ENCODE measurements at regions not wholly inside any gene's neighbourhood (a gene's known extent, or its start where the extent isn't known, plus 50 kb on each side); places are given as distances from the start of the nearest gene placed in this dataset.

DNA sequence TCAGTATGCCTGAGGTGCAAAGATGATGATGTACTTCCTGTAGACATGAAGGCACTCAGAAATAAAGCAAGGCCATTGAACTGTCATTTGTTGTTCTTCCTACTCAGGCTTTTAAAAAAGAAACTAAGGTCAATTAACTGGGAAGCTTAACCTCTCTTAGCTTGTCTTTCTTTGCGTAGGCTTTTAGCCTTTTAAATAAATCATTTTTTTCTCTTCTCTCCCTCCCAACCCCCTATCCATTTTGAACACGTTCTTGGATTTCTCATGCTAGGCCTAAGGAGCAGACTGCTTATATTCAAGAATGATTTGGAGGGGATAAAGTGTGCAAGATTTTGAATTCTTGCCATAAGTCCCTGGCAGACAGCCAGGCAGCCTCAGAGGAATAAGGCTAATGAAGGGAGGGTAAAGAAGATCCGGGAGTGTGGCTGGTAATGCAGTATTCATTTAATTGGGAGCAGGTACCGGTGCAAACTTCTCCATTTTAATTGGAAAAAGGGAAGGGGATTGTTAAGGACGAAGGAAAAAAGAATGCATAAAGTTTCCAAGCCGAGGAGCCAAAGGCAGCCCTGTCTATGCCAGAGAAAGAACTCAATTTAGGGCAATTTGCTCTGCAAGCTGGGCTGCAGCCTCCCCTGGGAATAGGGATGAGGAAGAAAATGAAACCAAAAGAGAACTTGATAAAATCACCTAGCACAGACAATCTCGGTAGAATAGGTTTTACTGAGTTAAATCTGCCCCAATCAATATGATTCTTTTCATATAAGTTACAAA is 343.8 kb upstream of the MMS22L start:
- Histone ChIP-seq H3K27ac (ENCODE audit: low read depth, low read length) (no peak overlapping the region), H3K4me2 (ENCODE audit: low read length) (peak overlapping the region; percentile 80), H3K4me1 (ENCODE audit: insufficient read depth, low read length) (peaks cover 8% of the 10 kb centered on the region), H3K9ac (ENCODE audit: low read length) (no peak overlapping the region), H3K4me3 (ENCODE audit: insufficient read depth, low read depth, low read length) (peak overlapping the region; percentile 34), H4K20me1 (ENCODE audit: insufficient read depth, low read length) (no peaks in the 10 kb centered on the region), H2AFZ (ENCODE audit: low read depth, low read length) (peak overlapping the region; percentile 45), H3K79me2 (ENCODE audit: insufficient read depth, low read length) (no peaks in the 10 kb centered on the region), H3K36me3 (ENCODE audit: insufficient read depth, low read length) (no peaks in the 10 kb centered on the region), H3K9me3 (ENCODE audit: insufficient read depth, low read depth, low read length) (no peaks in the 10 kb centered on the region), H3K27me3 (ENCODE audit: insufficient read depth, low read length) (no peaks in the 10 kb centered on the region)
- Mint-ChIP-seq H3K27ac (ENCODE audit: unreplicated experiment) (no peak overlapping the region), H3K27me3 (ENCODE audit: low read depth, unreplicated experiment) (no peaks in the 10 kb centered on the region), H3K4me3 (ENCODE audit: unreplicated experiment) (no peak overlapping the region), H3K4me1 (ENCODE audit: low read depth, unreplicated experiment) (peaks cover 9% of the 10 kb centered on the region), H3K36me3 (ENCODE audit: low read depth, unreplicated experiment) (no peaks in the 10 kb centered on the region), H3K9me3 (ENCODE audit: unreplicated experiment) (no peaks in the 10 kb centered on the region)
- FAIRE-seq, result no peak
- TF ChIP-seq, protein P1, sequence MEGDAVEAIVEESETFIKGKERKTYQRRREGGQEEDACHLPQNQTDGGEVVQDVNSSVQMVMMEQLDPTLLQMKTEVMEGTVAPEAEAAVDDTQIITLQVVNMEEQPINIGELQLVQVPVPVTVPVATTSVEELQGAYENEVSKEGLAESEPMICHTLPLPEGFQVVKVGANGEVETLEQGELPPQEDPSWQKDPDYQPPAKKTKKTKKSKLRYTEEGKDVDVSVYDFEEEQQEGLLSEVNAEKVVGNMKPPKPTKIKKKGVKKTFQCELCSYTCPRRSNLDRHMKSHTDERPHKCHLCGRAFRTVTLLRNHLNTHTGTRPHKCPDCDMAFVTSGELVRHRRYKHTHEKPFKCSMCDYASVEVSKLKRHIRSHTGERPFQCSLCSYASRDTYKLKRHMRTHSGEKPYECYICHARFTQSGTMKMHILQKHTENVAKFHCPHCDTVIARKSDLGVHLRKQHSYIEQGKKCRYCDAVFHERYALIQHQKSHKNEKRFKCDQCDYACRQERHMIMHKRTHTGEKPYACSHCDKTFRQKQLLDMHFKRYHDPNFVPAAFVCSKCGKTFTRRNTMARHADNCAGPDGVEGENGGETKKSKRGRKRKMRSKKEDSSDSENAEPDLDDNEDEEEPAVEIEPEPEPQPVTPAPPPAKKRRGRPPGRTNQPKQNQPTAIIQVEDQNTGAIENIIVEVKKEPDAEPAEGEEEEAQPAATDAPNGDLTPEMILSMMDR (IDR thresholded peaks at IDR 0.05; ENCODE audit: insufficient read depth, low read depth, low read length), result no peak
- TF ChIP-seq EZH2 (IDR thresholded peaks at IDR 0.05; ENCODE audit: insufficient read depth, low read length), result no peak
- DNase-seq (ENCODE audit: low read depth), result peak; percentile 7

DNA sequence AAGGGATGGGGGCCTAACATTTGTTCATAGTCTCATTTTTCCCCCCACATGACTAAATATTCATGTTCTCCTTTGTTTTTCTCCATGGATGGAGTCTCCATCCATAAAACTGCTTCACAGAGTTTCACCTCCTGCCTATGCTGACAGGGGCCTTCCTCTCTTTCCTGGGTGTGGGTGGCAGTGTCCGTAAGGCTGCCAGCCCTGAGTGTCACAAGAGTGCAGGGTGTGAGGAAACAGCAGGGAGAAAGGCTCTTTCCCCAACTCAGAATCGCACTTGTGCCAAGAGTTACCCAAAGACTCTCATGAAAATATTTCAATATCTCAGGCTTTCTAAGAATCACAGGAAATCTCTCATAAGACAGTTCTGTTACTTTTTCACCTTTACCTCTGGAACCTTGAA is 346.2 kb upstream of the MMS22L start:
- H3K27me3 ChIP-seq (ENCODE audit: insufficient read depth, low read length), result no peaks in the 10 kb centered on the region
- no peaks in the 10 kb centered on the region for H3K27me3 Mint-ChIP-seq (ENCODE audit: low read depth, unreplicated experiment)
- no peak for FAIRE-seq
- H3K4me1 ChIP-seq (ENCODE audit: insufficient read depth, low read length), result peaks cover 8% of the 10 kb centered on the region
- no peak overlapping the region for H3K27ac Mint-ChIP-seq (ENCODE audit: unreplicated experiment)
- H3K27ac ChIP-seq (ENCODE audit: low read depth, low read length), result no peak overlapping the region
- H3K4me2 ChIP-seq (ENCODE audit: low read length), result no peak overlapping the region
- H3K9me3 ChIP-seq (ENCODE audit: insufficient read depth, low read depth, low read length), result no peaks in the 10 kb centered on the region
- no peak overlapping the region for H3K4me3 Mint-ChIP-seq (ENCODE audit: unreplicated experiment)
- no peak for DNase-seq (ENCODE audit: low read depth)
- H4K20me1 ChIP-seq (ENCODE audit: insufficient read depth, low read length), result no peaks in the 10 kb centered on the region
- H3K79me2 ChIP-seq (ENCODE audit: insufficient read depth, low read length), result no peaks in the 10 kb centered on the region
- H3K36me3 Mint-ChIP-seq (ENCODE audit: low read depth, unreplicated experiment), result no peaks in the 10 kb centered on the region
- no peaks in the 10 kb centered on the region for H3K36me3 ChIP-seq (ENCODE audit: insufficient read depth, low read length)
- TF ChIP-seq EZH2 (IDR thresholded peaks at IDR 0.05; ENCODE audit: insufficient read depth, low read length), result no peak
- peaks cover 9% of the 10 kb centered on the region for H3K4me1 Mint-ChIP-seq (ENCODE audit: low read depth, unreplicated experiment)
- no peaks in the 10 kb centered on the region for H3K9me3 Mint-ChIP-seq (ENCODE audit: unreplicated experiment)
- no peak overlapping the region for H3K4me3 ChIP-seq (ENCODE audit: insufficient read depth, low read depth, low read length)
- H2AFZ ChIP-seq (ENCODE audit: low read depth, low read length), result no peak overlapping the region
- H3K9ac ChIP-seq (ENCODE audit: low read length), result no peak overlapping the region

DNA sequence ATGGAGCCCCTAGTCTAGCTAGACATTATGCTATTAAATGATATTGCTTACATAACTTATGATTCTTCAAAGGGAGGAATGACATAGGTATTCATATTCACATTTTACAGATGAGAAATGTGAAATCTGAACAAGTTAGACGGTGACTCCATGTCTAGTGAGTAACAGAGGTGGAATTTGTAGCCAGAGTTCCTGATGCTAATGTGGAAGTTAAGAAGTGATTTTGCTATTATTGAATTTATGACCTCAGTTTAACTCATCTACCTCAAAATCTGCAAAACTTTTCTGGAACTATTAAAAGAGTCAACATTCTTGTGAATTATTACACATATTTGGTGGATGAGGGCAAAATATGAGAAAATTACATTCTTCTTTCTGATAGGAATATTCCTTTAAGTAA is 347.6 kb upstream of the MMS22L start:
- no peaks in the 10 kb centered on the region for H4K20me1 ChIP-seq (ENCODE audit: insufficient read depth, low read length)
- no peaks in the 10 kb centered on the region for H3K27me3 Mint-ChIP-seq (ENCODE audit: low read depth, unreplicated experiment)
- DNase-seq (ENCODE audit: low read depth) (peak; percentile 78), FAIRE-seq (peak; percentile 92)
- H3K9ac ChIP-seq (ENCODE audit: low read length), result no peak overlapping the region
- peak overlapping the region; percentile 27 for H3K27ac ChIP-seq (ENCODE audit: low read depth, low read length)
- no peak for TF ChIP-seq EZH2 (IDR thresholded peaks at IDR 0.05; ENCODE audit: insufficient read depth, low read length)
- TF ChIP-seq, protein P1 (IDR thresholded peaks at IDR 0.05; ENCODE audit: insufficient read depth, low read depth, low read length), result no peak
- H3K4me1 ChIP-seq (ENCODE audit: insufficient read depth, low read length), result peaks cover 8% of the 10 kb centered on the region
- no peaks in the 10 kb centered on the region for H3K36me3 ChIP-seq (ENCODE audit: insufficient read depth, low read length)
- H3K4me2 ChIP-seq (ENCODE audit: low read length), result peak overlapping the region; percentile 7
- H3K27me3 ChIP-seq (ENCODE audit: insufficient read depth, low read length), result no peaks in the 10 kb centered on the region
- no peak overlapping the region for H3K4me3 ChIP-seq (ENCODE audit: insufficient read depth, low read depth, low read length)
- peaks cover 9% of the 10 kb centered on the region for H3K4me1 Mint-ChIP-seq (ENCODE audit: low read depth, unreplicated experiment)
- H3K4me3 Mint-ChIP-seq (ENCODE audit: unreplicated experiment), result no peak overlapping the region
- H3K27ac Mint-ChIP-seq (ENCODE audit: unreplicated experiment), result peak overlapping the region; percentile 1
- H3K79me2 ChIP-seq (ENCODE audit: insufficient read depth, low read length), result no peaks in the 10 kb centered on the region
- no peaks in the 10 kb centered on the region for H3K9me3 Mint-ChIP-seq (ENCODE audit: unreplicated experiment)
- H2AFZ ChIP-seq (ENCODE audit: low read depth, low read length), result no peak overlapping the region
- H3K36me3 Mint-ChIP-seq (ENCODE audit: low read depth, unreplicated experiment), result no peaks in the 10 kb centered on the region
- no peaks in the 10 kb centered on the region for H3K9me3 ChIP-seq (ENCODE audit: insufficient read depth, low read depth, low read length)
